ENCODE measurements at regions not wholly inside any gene's neighbourhood (a gene's known extent, or its start where the extent isn't known, plus 50 kb on each side); places are given as distances from the start of the nearest gene placed in this dataset.

GRCh38 chr3:176431038-176431418, 766.3 kb downstream of the TBL1XR1 start:
- Histone ChIP-seq H3K79me2 (ENCODE audit: low read depth) (no peaks in the 10 kb centered on the region), H3K36me3 (ENCODE audit: low read depth) (no peaks in the 10 kb centered on the region), H3K4me3 (no peak overlapping the region), H3K9me3 (ENCODE audit: insufficient read depth, low read depth) (no peaks in the 10 kb centered on the region), H3K27ac (no peak overlapping the region), H4K20me1 (ENCODE audit: insufficient read depth) (no peaks in the 10 kb centered on the region), H3K4me2 (no peak overlapping the region), H3F3A (ENCODE audit: insufficient read depth, low read depth) (no peaks in the 10 kb centered on the region), H3K9me2 (ENCODE audit: insufficient read depth) (no peaks in the 10 kb centered on the region), H3K27me3 (ENCODE audit: insufficient read depth, low read depth) (no peaks in the 10 kb centered on the region), H2AFZ (no peak overlapping the region), H3K4me1 (replicated peaks; ENCODE audit: insufficient read depth) (no peaks in the 10 kb centered on the region)
- TF ChIP-seq CTCF (conservative IDR thresholded peaks at IDR 0.05), result no peak
- no peak for TF ChIP-seq EZH2 (IDR thresholded peaks at IDR 0.05; ENCODE audit: low read depth)
- CTCF ChIA-PET, result interaction anchor here (0.6 to 1.7 kb wide), 4 partner anchors 234 to 1279 kb away, joined by 3 to 5 read pairs (median 4); no protein-coding TSS in a partner anchor
- intact Hi-C loops (cut with micrococcal nuclease; ENCODE audit: unreplicated experiment), result loop anchor here (2.0 to 10.0 kb wide), 4 partner anchors 231 to 1572 kb away; partner anchors contain the start of gene NAALADL2
- no peak for DNase-seq
- POLR2A ChIA-PET (ENCODE audit: unreplicated experiment), result no interaction called here
- no TSS peak for BruUV-seq (replicated peaks)

GRCh38 chr3:176430244-176431037, 766.8 kb downstream of the TBL1XR1 start:
- no peak overlapping the region for H3K27ac ChIP-seq
- H2AFZ ChIP-seq, result no peak overlapping the region
- H3K9me3 ChIP-seq (ENCODE audit: insufficient read depth, low read depth), result no peaks in the 10 kb centered on the region
- no peak overlapping the region for H3K4me2 ChIP-seq
- H3K36me3 ChIP-seq (ENCODE audit: low read depth), result no peaks in the 10 kb centered on the region
- no peaks in the 10 kb centered on the region for H3K4me1 ChIP-seq (replicated peaks; ENCODE audit: insufficient read depth)
- peak; percentile 10 to 49 for DNase-seq
- no peaks in the 10 kb centered on the region for H3K79me2 ChIP-seq (ENCODE audit: low read depth)
- H4K20me1 ChIP-seq (ENCODE audit: insufficient read depth), result no peaks in the 10 kb centered on the region
- no TSS peak for BruUV-seq (replicated peaks)
- H3K4me3 ChIP-seq, result no peak overlapping the region
- CTCF ChIA-PET, result interaction anchor here (0.6 to 1.7 kb wide), 7 partner anchors 235 to 1979 kb away, joined by 3 to 7 read pairs (median 3); no protein-coding TSS in a partner anchor
- H3K27me3 ChIP-seq (ENCODE audit: insufficient read depth, low read depth), result no peaks in the 10 kb centered on the region
- no peaks in the 10 kb centered on the region for H3F3A ChIP-seq (ENCODE audit: insufficient read depth, low read depth)
- no peak for TF ChIP-seq EZH2 (IDR thresholded peaks at IDR 0.05; ENCODE audit: low read depth)
- TF ChIP-seq CTCF (conservative IDR thresholded peaks at IDR 0.05), result peak; percentile 89
- POLR2A ChIA-PET (ENCODE audit: unreplicated experiment), result interaction anchor here (0.6 kb wide), 2 partner anchors 72 to 229 kb away, joined by 3 read pairs; no protein-coding TSS in a partner anchor
- H3K9me2 ChIP-seq (ENCODE audit: insufficient read depth), result no peaks in the 10 kb centered on the region
- intact Hi-C loops (cut with micrococcal nuclease; ENCODE audit: unreplicated experiment), result loop anchor here (1.0 to 10.0 kb wide), 5 partner anchors 232 to 1572 kb away; partner anchors contain the start of gene NAALADL2

- Histone ChIP-seq H2AFZ (no peak overlapping the region; the same call in 1 of the 2 replicates), H3K4me2 (no peak overlapping the region), H3F3A (ENCODE audit: insufficient read depth, low read depth) (no peaks in the 10 kb centered on the region; the same call in 1 of the 2 replicates), H3K27me3 (ENCODE audit: insufficient read depth, low read depth) (no peaks in the 10 kb centered on the region), H4K20me1 (ENCODE audit: insufficient read depth) (no peaks in the 10 kb centered on the region), H3K79me2 (ENCODE audit: low read depth) (no peaks in the 10 kb centered on the region), H3K4me3 (no peak overlapping the region), H3K9me2 (ENCODE audit: insufficient read depth) (no peaks in the 10 kb centered on the region), H3K36me3 (ENCODE audit: low read depth) (no peaks in the 10 kb centered on the region), H3K4me1 (replicated peaks; ENCODE audit: insufficient read depth) (no peaks in the 10 kb centered on the region), H3K9me3 (ENCODE audit: insufficient read depth, low read depth) (no peaks in the 10 kb centered on the region), H3K27ac (no peak overlapping the region)
- ChIA-PET POLR2A (ENCODE audit: unreplicated experiment) (no interaction called here), CTCF (no interaction called here)
- no peak for TF ChIP-seq EZH2 (IDR thresholded peaks at IDR 0.05; ENCODE audit: low read depth)
- TF ChIP-seq CTCF (conservative IDR thresholded peaks at IDR 0.05), result no peak
- intact Hi-C loops (cut with micrococcal nuclease; ENCODE audit: unreplicated experiment), result no loop called here
- DNase-seq, result no peak
- BruUV-seq (replicated peaks), result no TSS peak
Measured at GRCh38 chr3:176428552-176428951, 768.7 kb downstream of the TBL1XR1 start.

Measured in PC-9 (cell line).